Coronary artery (tissue), 2 donors: ENCODE measurements at regions not wholly inside any gene's neighbourhood (a gene's known extent, or its start where the extent isn't known, plus 50 kb on each side); places are given as distances from the start of the nearest gene placed in this dataset.

Source experiments
- DNase-seq: peaks from one replicate; pipeline ENCODE4 v3.0.0-alpha.2; 2017; ENCODE audit warnings: low spot score
- H3K27ac ChIP-seq, 2 donors: fragments of 200-600 bp; sonication (generic); one replicate each; pipeline ENCODE4 v1.5.1; 2016 to 2019
- H3K4me3 ChIP-seq: fragments of 200-600 bp; sonication (generic); 2 replicates; pipeline ENCODE4 v1.5.1; 2016; ENCODE audit warnings: mild to moderate bottlenecking, moderate library complexity
- CTCF ChIP-seq: fragments of 200-600 bp; sonication (generic); IDR thresholded peaks from one replicate; pipeline ENCODE4 v1.5.1; 2019; ENCODE audit warnings: antibody characterized with exemption

- DNase-seq, result peak; percentile 43
- no peak for TF ChIP-seq CTCF
- no peak overlapping the region for H3K4me3 ChIP-seq
- H3K27ac ChIP-seq, result no peak overlapping the region
These were observed 154.0 kb upstream of the WNT4 start for GRCh38 chr1:22296701-22297591.

DNA sequence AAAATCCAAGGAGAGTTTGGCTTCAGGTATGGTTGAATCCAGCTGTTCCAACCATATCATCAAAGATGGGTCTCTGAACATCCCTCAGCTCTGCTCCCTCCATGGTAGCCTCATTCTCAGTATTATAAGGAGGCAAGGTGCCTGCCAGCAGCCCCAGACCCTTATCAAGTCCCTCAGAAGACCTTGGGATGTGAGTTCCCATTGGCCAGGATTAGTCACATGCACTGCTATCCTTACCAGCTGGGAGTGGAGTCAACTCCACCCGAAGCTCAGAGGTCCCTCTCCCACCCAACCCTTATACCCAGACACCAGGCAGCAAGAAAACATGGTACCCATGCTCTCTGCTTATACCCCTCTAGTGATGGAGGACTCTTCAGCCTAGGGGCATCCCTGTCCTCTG lies 153.7 kb upstream of the ZBTB40 start:
- H3K4me3 ChIP-seq, result no peak overlapping the region
- H3K27ac ChIP-seq, result no peak overlapping the region
- peak; percentile 33 for DNase-seq
- TF ChIP-seq CTCF, result no peak

DNA sequence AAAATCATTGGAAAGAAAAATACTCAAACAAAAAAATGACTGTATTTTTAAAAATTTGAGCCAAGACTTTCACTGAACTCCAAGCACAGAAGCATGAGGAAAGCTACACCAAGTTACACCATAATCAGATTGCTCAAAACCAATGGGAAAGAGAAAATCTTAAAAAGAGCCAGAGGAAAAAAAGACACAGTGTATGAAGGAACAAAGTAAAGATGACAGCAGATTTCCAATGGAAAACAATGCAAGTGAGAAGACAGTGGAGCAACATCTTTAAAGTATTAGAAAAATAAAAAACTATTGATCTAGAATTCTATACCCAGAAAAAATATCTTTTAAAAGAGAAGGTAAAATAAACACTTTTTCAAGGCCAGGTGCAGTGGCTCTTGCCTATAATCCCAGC lies 147.8 kb upstream of the ZBTB40 start:
- no peak overlapping the region for H3K4me3 ChIP-seq

GRCh38 chr1:22309572-22309971 lies 142.1 kb upstream of the ZBTB40 start:
- no peak for TF ChIP-seq CTCF
- Histone ChIP-seq H3K27ac (no peak overlapping the region), H3K4me3 (no peak overlapping the region)
- DNase-seq, result peak; percentile 31

More for the DNA sequence above, 147.8 kb upstream of the ZBTB40 start:
- no peak for DNase-seq
- no peak overlapping the region for H3K27ac ChIP-seq
- TF ChIP-seq CTCF, result no peak

- Histone ChIP-seq H3K4me3 (no peak overlapping the region), H3K27ac (no peak overlapping the region)
- no peak for TF ChIP-seq CTCF
- DNase-seq, result peak; percentile 8
These were observed 140.2 kb upstream of the ZBTB40 start for GRCh38 chr1:22311461-22311860.

- Histone ChIP-seq H3K4me3 (no peak overlapping the region), H3K27ac (no peak overlapping the region)
- TF ChIP-seq CTCF, result no peak
- DNase-seq, result no peak
These were observed 138.3 kb upstream of the ZBTB40 start for GRCh38 chr1:22313321-22313720.

- TF ChIP-seq CTCF, result no peak
- H3K27ac ChIP-seq, result no peak overlapping the region
- DNase-seq, result no peak
- H3K4me3 ChIP-seq, result no peak overlapping the region
These were observed 136.9 kb upstream of the ZBTB40 start for GRCh38 chr1:22314706-22315105.
